Choroid plexus epithelial cell (primary cell): ENCODE measurements at regions not wholly inside any gene's neighbourhood (a gene's known extent, or its start where the extent isn't known, plus 50 kb on each side); places are given as distances from the start of the nearest gene placed in this dataset.

Experiments
- DNase-seq: peaks from one replicate; pipeline ENCODE4 v3.0.0-alpha.2; 2010; ENCODE audit warnings: low read depth
- H3K4me3 ChIP-seq: 2 replicates; pipeline ENCODE4 v1.5.1; 2011; ENCODE audit warnings: low read depth, mild to moderate bottlenecking, control low read depth, low read length, moderate library complexity
- CTCF ChIP-seq: conservative IDR thresholded peaks from 2 replicates; pipeline ENCODE4 v1.5.1; 2011; ENCODE audit warnings: low read depth, mild to moderate bottlenecking, control low read depth, inconsistent platforms, low read length, moderate library complexity

- no peak overlapping the region for H3K4me3 ChIP-seq
- no peak for TF ChIP-seq CTCF
- DNase-seq: no peak
These were observed 172.8 kb downstream of the RBFOX3 start for GRCh38 chr17:79438058-79438457.

- no peak for DNase-seq
- H3K4me3 ChIP-seq: no peak overlapping the region
- no peak for TF ChIP-seq CTCF
These were observed 173.8 kb downstream of the RBFOX3 start for GRCh38 chr17:79437081-79437480.

- DNase-seq: no peak
- H3K4me3 ChIP-seq: no peak overlapping the region
- TF ChIP-seq CTCF: no peak
These were observed 174.9 kb downstream of the RBFOX3 start for GRCh38 chr17:79435962-79436361.

GRCh38 chr17:79435296-79435695 is 175.6 kb downstream of the RBFOX3 start:
- TF ChIP-seq CTCF: no peak
- no peak overlapping the region for H3K4me3 ChIP-seq

GRCh38 chr17:79434215-79434614 is 176.6 kb downstream of the RBFOX3 start:
- no peak for DNase-seq
- H3K4me3 ChIP-seq: no peak overlapping the region
- no peak for TF ChIP-seq CTCF

More at GRCh38 chr17:79435296-79435695, 175.6 kb downstream of the RBFOX3 start:
- DNase-seq: no peak

- TF ChIP-seq CTCF: no peak
- H3K4me3 ChIP-seq: no peak overlapping the region
- DNase-seq: no peak
These were observed 177.5 kb downstream of the RBFOX3 start for GRCh38 chr17:79433379-79433778.

GRCh38 chr17:79431175-79431574 is 179.7 kb downstream of the RBFOX3 start:
- no peak overlapping the region for H3K4me3 ChIP-seq
- DNase-seq: no peak
- no peak for TF ChIP-seq CTCF
